Muscle of leg (tissue), 3 donors: ENCODE measurements at regions not wholly inside any gene's neighbourhood (a gene's known extent, or its start where the extent isn't known, plus 50 kb on each side); places are given as distances from the start of the nearest gene placed in this dataset.
"Not testable (repeated sequence)": the region's sequence is repeated elsewhere in the genome, so short reads cannot be mapped to it uniquely, and the experiment has no call there.

Experiments used
- DNase-seq: peaks from one replicate; pipeline ENCODE4 v3.0.0; 2013
- H3K27ac ChIP-seq: one replicate; pipeline ENCODE4 v1.5.1; 2013; ENCODE audit warnings: mild to moderate bottlenecking, low read length, control low read depth
- H3K27me3 ChIP-seq: one replicate; pipeline ENCODE4 v1.6.1; 2013; ENCODE audit warnings: low read length; ENCODE audit not compliant: control insufficient read depth, insufficient read depth
- H3K36me3 ChIP-seq: one replicate; pipeline ENCODE4 v1.6.1; 2013; ENCODE audit warnings: low read length; ENCODE audit not compliant: control insufficient read depth, insufficient read depth
- H3K4me1 ChIP-seq: one replicate; pipeline ENCODE4 v1.6.1; 2013; ENCODE audit warnings: low read length; ENCODE audit not compliant: control insufficient read depth, insufficient read depth
- H3K4me3 ChIP-seq: one replicate; pipeline ENCODE4 v1.5.1; 2013; ENCODE audit warnings: low read length, control low read depth
- H3K9me3 ChIP-seq: replicated peaks from 2 replicates; pipeline ENCODE4 v1.6.1; 2013; ENCODE audit warnings: low read depth, low read length; ENCODE audit not compliant: control insufficient read depth
- WGBS: methylation state at CpG from one replicate; pipeline ENCODE4 v1.1.5; 2013; ENCODE audit warnings: missing lambda C conversion rate; ENCODE audit not compliant: insufficient coverage; 5-methylcytosine and 5-hydroxymethylcytosine counted together

DNA sequence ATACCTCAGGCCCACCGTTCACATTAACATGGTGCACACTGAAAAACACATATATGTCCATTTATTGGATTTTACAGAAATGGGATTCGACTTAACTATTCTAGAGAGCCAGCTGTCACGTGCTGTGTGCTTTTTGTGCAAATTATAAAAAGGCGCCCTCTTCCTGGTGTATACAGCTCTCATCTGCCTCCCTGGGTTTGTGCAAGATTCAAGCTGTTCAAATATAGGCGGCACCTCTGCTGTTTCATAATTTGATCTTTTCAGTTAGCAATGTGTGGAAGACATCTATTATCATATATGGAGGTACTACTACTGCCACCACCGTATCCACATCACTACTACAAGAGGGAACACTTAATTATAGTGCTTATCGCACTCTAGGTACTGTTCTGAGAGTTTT lies 187.6 kb downstream of the EBLN2 start:
- Histone ChIP-seq H3K4me3 (no peak overlapping the region), H3K27me3 (no peaks in the 10 kb centered on the region), H3K4me1 (no peaks in the 10 kb centered on the region), H3K9me3 (peaks cover 2% of the 10 kb centered on the region), H3K27ac (no peak overlapping the region), H3K36me3 (no peaks in the 10 kb centered on the region)
- 100% methylated on average over 2 of the region's 7 CpGs for WGBS
- DNase-seq = no peak

DNA sequence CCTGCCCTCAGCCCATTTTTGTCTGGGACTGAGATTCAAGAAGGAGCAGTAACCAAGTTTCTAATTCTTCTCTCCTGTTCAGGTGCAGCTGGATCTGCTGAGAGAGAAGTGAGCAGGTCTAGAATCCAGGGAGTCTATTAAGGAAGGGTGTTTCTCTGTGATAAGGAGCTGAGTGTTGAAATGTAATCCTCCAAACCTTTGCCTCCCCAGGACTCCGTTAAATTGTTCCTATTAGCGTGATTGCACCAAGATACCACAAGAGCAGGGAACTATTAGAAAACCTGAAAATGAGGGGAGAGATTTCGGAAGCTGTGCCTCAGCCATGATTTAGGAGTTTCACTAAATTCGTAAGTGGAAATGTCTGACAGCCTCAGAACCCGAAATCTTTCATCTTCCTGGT lies 192.6 kb downstream of the EBLN2 start:
- H3K27me3 ChIP-seq = no peaks in the 10 kb centered on the region
- no peaks in the 10 kb centered on the region for H3K36me3 ChIP-seq
- no peak for DNase-seq
- H3K4me1 ChIP-seq = no peaks in the 10 kb centered on the region
- H3K27ac ChIP-seq = no peak overlapping the region
- H3K4me3 ChIP-seq = no peak overlapping the region
- H3K9me3 ChIP-seq = no peaks in the 10 kb centered on the region
- 54% methylated on average over 3 of the region's 5 CpGs for WGBS

DNA sequence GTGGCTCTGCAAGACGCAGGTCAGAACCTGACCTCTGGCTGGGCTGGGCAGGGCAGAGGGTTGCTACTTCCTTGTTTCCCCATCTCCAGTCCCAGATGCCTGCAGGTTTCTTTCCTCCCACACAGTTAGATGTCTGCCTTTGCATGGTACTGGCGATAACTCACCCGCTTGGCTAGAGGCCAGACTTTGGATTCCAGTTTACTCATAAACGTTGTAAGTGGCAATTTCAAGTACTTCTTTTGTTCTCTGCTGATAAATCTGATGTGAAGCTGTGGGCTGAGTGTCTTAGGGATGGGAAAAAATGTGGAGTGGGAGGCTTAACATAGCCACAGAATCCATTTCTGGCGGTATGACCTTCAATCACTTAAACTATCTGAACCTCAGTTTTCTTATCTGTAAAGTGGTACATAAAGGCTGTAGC lies 194.2 kb downstream of the EBLN2 start:
- H3K36me3 ChIP-seq = no peaks in the 10 kb centered on the region
- 54% methylated on average over 4 of the region's 5 CpGs for whole genome bisulfite sequencing
- H3K27ac ChIP-seq = no peak overlapping the region
- H3K4me1 ChIP-seq = no peaks in the 10 kb centered on the region
- H3K4me3 ChIP-seq = no peak overlapping the region
- H3K27me3 ChIP-seq = no peaks in the 10 kb centered on the region
- no peaks in the 10 kb centered on the region for H3K9me3 ChIP-seq
- no peak for DNase-seq

DNA sequence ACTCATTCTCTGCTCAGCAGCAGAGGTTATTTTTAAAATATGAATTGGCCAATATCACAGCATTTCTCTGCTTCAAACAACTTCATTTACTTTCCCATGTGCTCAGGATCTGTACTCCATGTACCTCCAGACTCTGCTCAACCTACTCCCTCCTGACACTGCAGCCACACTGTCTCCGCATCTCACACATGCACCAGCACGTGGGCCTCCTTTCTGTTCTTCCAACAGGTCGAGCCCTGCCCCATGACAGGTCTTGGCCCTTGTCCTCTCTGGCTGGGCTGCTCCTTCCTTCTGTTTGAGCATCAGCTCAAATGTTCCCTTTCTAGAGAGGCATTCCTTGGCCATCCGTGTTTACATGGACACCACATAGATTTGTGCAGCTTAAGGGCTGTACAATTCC lies 195.7 kb downstream of the EBLN2 start:
- 79% methylated on average over 4 of the region's 4 CpGs for WGBS
- DNase-seq = no peak
- Histone ChIP-seq H3K27ac (no peak overlapping the region), H3K27me3 (no peaks in the 10 kb centered on the region), H3K9me3 (no peaks in the 10 kb centered on the region), H3K36me3 (no peaks in the 10 kb centered on the region), H3K4me1 (no peaks in the 10 kb centered on the region), H3K4me3 (no peak overlapping the region)

DNA sequence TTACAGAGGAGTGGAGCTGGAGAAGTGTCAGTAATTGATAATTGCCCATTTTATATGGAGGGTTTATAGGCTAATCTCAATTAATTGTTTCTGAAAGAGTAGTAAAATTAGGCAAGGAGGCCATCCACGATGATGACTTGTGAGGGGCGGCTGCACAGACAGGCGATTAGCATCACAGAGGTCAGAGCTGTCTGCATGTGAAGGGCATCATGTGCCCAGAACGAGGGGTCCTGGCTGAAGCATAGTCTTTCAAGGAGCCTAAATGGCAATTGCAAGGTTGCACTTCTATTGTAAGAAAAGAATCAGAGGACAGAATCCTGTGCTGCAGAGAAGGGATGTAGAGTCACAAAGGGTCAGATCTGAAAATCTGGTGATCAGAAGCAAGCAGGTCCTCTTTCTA lies 196.6 kb downstream of the EBLN2 start:
- H3K9me3 ChIP-seq = no peaks in the 10 kb centered on the region
- WGBS = 74% methylated on average over 4 of the region's 4 CpGs
- no peaks in the 10 kb centered on the region for H3K4me1 ChIP-seq
- DNase-seq = no peak
- H3K4me3 ChIP-seq = no peak overlapping the region
- no peaks in the 10 kb centered on the region for H3K27me3 ChIP-seq
- no peak overlapping the region for H3K27ac ChIP-seq
- H3K36me3 ChIP-seq = no peaks in the 10 kb centered on the region

DNA sequence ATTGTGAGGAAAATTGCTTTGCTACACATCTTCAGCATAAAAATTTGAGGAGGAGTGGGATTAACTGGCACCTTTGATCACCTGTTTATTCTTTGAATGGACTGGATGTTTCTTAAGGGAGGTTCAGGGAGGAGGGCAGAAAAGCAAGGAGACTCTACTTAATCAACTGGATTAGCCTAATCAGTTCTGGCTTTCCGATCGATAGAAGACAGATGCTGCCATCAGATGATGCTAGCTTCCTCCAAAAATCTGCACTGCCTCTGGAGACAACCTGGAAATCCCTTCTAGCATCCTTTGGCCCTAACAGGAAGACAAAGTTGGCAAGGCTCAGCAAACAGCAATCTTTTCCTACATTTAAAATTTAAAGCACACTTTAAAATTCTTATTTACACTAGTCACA lies 197.8 kb downstream of the EBLN2 start:
- 0% methylated on average over 1 of the region's 2 CpGs for WGBS
- no peak overlapping the region for H3K4me3 ChIP-seq
- H3K27ac ChIP-seq = no peak overlapping the region
- no peaks in the 10 kb centered on the region for H3K36me3 ChIP-seq
- DNase-seq = no peak
- no peaks in the 10 kb centered on the region for H3K4me1 ChIP-seq
- no peaks in the 10 kb centered on the region for H3K9me3 ChIP-seq
- no peaks in the 10 kb centered on the region for H3K27me3 ChIP-seq

DNA sequence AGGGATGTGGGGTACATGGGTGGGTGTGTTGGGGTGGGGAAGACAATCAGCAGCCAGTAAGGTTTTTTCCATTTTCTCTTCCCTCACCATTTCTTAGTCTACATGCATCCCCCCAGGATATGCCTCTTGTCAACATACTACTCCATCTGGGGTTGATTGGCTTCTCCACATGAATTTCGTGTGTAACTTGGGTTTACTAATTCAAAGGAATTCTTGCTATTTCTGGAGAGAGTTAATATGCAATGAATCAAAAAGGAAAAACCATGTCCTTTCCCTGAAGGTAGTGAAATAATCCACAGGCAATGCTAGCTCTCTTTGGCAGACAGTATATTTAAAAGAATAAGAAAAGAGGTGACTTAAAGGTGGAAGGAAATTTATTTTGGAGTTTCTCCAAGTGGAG lies 198.4 kb downstream of the EBLN2 start:
- no peaks in the 10 kb centered on the region for H3K27me3 ChIP-seq
- H3K27ac ChIP-seq = no peak overlapping the region
- no peak overlapping the region for H3K4me3 ChIP-seq
- no CpG with 5 or more reads among the region's 1 CpG for WGBS
- DNase-seq = peak; percentile 20
- H3K9me3 ChIP-seq = no peaks in the 10 kb centered on the region
- no peaks in the 10 kb centered on the region for H3K4me1 ChIP-seq
- no peaks in the 10 kb centered on the region for H3K36me3 ChIP-seq

DNA sequence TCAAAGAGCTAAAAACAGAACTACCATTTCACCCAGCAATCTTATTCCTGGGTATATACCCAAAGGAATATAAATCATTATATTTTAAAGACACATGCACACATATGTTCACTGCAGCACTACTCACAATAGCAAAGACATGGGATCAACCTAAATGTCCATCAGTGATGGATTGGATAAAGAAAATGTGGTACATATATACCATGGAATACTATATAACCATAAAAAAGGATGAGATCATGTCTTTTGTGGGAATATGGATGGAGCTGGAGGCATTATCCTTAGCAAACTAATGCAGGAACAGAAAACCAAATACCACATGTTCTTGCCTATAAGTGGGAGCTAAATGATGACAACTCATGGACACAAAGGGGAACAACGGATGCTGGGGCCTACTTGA lies 205.1 kb downstream of the EBLN2 start:
- not testable (repeated sequence) for H3K36me3 ChIP-seq, H3K27me3 ChIP-seq, H3K4me1 ChIP-seq, H3K4me3 ChIP-seq, DNase-seq, H3K9me3 ChIP-seq, H3K27ac ChIP-seq
- no CpG with 5 or more reads among the region's 1 CpG for WGBS

DNA sequence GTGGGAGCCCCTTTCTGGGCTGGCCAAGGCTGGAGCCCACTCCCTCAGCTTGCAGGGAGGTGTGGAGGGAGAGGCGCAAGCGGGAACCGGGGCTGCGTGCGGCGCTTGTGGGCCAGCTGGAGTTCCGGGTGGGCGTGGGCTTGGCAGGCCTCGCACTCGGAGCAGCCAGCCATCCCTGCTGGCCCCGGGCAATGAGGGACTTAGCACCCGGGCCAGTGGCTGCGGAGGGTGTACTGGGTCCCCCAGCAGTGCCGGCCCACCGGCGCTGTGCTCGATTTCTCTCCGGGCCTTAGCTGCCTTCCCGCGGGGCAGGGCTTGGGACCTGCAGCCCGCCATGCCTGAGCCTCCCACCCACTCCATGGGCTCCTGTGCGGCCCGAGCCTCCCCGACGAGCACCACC lies 207.7 kb downstream of the EBLN2 start:
- 100% methylated on average over 6 of the region's 25 CpGs for WGBS
- not testable (repeated sequence) for H3K4me1 ChIP-seq, H3K27me3 ChIP-seq, H3K9me3 ChIP-seq, H3K27ac ChIP-seq, DNase-seq, H3K36me3 ChIP-seq, H3K4me3 ChIP-seq

DNA sequence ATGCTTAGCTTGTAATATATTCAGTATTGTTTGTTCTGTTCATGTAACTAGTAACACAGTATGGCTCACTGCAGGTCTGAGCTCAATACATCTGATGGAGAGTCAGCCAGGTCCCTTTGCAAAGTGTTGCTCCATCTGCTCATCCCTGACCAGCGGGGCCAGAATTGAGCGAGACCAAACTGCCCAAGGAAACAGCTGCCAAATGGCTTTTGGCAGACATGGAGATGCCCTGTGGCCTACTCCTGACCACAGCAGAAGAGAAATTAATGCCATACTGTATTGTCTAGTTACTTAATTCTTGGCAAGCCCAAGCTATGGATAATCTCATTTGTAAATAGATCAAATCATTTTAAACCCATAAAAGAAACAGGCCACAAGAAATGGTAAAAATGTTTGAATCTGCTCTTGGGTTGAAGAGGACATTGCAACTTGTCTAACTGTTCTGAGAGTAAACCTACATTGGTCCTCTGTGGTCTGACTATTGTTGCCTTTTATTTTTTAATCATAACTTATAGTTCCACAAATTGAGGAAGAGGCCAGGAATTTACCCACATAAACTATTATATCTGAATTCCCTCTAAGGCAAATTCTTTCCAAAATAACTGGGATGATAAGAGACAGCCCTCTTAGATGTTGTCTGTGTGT lies 209.5 kb downstream of the EBLN2 start:
- H3K4me3 ChIP-seq = no peak overlapping the region
- H3K27ac ChIP-seq = no peak overlapping the region
- H3K27me3 ChIP-seq = peaks cover 2% of the 10 kb centered on the region
- no peaks in the 10 kb centered on the region for H3K36me3 ChIP-seq
- peaks cover 4% of the 10 kb centered on the region for H3K4me1 ChIP-seq
- 45% methylated on average over 2 of the region's 2 CpGs for WGBS
- no peaks in the 10 kb centered on the region for H3K9me3 ChIP-seq
- peak; percentile 72 for DNase-seq

DNA sequence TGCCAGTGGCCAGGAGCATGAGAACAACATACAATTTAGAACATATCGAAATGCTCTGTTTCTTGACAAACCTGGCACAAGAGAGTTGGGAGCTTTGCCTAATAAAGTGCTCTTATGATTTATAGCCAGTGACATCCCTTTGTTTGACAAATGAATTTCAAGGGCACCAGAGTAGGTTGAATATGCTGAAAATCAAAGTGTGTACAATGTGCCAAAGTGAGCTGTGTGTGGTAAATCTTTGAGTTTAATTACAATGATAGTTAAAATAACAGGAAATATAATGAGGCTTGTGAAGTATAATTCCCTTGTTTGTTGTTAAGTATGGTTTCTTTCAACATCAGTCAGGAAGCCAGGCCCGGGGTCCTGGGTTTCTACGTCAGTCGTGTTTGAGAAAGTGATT lies 211.9 kb downstream of the EBLN2 start:
- WGBS = no CpG with 5 or more reads among the region's 4 CpGs
- H3K4me3 ChIP-seq = no peak overlapping the region
- no peak for DNase-seq
- H3K36me3 ChIP-seq = no peaks in the 10 kb centered on the region
- peaks cover 4% of the 10 kb centered on the region for H3K4me1 ChIP-seq
- no peaks in the 10 kb centered on the region for H3K9me3 ChIP-seq
- no peak overlapping the region for H3K27ac ChIP-seq
- H3K27me3 ChIP-seq = peaks cover 2% of the 10 kb centered on the region
